ENCODE measurements at regions not wholly inside any gene's neighbourhood (a gene's known extent, or its start where the extent isn't known, plus 50 kb on each side); places are given as distances from the start of the nearest gene placed in this dataset.

DNA sequence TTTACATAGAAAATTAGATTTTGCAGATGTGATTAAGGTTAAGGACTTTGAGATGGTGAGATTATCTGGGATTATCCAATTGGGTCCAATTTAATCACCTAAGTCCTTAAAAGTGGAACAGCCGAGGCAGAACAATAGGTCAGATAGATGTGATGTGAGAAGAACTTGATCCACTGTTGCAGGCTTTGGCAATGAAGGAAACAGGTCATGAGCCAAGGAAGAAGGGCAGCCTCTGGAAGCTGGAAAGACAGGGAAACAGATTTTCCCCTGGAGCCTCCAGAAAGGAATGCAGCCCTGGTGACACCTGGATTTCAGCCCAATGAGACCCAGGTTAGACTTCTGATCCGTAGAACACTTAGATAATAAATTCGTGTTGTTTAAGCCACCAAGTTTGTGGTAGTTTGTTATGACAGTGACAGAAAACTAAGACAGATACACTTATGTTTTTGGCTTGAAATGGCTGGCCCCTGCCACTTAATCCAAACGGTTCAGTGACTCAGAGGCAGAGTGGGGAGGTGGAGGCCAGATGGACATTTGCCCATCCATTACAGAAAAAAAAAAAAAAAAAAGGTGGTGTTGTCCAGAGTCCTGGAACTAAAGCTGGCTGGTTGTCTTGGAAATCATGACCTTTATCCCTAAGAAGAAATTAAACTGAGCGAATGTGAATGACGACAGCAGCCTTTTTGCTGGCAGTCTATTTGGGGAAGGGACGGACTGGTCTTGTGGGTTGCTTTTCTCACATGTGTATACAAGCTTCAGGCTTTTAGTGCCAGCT lies 181.9 kb upstream of the NRXN3 start:
- ATAC-seq (no peak), DNase-seq (ENCODE audit: low read depth, low spot score) (no peak)
- no peak overlapping the region for H3K27ac ChIP-seq (ENCODE audit: low read length)
- TF ChIP-seq TCF7L2 (IDR thresholded peaks at IDR 0.05; ENCODE audit: low read depth, low read length) (no peak), SIN3A (IDR thresholded peaks at IDR 0.05; ENCODE audit: borderline replicate concordance, insufficient read depth, low read depth, low read length) (no peak), POLR2AphosphoS5 (IDR thresholded peaks at IDR 0.05; ENCODE audit: low read depth, low read length) (no peak)
- TF ChIP-seq, protein P1, sequence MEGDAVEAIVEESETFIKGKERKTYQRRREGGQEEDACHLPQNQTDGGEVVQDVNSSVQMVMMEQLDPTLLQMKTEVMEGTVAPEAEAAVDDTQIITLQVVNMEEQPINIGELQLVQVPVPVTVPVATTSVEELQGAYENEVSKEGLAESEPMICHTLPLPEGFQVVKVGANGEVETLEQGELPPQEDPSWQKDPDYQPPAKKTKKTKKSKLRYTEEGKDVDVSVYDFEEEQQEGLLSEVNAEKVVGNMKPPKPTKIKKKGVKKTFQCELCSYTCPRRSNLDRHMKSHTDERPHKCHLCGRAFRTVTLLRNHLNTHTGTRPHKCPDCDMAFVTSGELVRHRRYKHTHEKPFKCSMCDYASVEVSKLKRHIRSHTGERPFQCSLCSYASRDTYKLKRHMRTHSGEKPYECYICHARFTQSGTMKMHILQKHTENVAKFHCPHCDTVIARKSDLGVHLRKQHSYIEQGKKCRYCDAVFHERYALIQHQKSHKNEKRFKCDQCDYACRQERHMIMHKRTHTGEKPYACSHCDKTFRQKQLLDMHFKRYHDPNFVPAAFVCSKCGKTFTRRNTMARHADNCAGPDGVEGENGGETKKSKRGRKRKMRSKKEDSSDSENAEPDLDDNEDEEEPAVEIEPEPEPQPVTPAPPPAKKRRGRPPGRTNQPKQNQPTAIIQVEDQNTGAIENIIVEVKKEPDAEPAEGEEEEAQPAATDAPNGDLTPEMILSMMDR (IDR thresholded peaks at IDR 0.05): no peak
- TF ChIP-seq, protein P2, sequence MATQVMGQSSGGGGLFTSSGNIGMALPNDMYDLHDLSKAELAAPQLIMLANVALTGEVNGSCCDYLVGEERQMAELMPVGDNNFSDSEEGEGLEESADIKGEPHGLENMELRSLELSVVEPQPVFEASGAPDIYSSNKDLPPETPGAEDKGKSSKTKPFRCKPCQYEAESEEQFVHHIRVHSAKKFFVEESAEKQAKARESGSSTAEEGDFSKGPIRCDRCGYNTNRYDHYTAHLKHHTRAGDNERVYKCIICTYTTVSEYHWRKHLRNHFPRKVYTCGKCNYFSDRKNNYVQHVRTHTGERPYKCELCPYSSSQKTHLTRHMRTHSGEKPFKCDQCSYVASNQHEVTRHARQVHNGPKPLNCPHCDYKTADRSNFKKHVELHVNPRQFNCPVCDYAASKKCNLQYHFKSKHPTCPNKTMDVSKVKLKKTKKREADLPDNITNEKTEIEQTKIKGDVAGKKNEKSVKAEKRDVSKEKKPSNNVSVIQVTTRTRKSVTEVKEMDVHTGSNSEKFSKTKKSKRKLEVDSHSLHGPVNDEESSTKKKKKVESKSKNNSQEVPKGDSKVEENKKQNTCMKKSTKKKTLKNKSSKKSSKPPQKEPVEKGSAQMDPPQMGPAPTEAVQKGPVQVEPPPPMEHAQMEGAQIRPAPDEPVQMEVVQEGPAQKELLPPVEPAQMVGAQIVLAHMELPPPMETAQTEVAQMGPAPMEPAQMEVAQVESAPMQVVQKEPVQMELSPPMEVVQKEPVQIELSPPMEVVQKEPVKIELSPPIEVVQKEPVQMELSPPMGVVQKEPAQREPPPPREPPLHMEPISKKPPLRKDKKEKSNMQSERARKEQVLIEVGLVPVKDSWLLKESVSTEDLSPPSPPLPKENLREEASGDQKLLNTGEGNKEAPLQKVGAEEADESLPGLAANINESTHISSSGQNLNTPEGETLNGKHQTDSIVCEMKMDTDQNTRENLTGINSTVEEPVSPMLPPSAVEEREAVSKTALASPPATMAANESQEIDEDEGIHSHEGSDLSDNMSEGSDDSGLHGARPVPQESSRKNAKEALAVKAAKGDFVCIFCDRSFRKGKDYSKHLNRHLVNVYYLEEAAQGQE (IDR thresholded peaks at IDR 0.05; ENCODE audit: insufficient read depth in 1 of 2, low read depth in 2 of 2, low read length in 1 of 2): no peak
- H3K9me3 ChIP-seq (ENCODE audit: control insufficient read depth, insufficient read depth, low read depth, low read length): no peaks in the 10 kb centered on the region
- CTCF ChIA-PET: no interaction called here
- no peaks in the 10 kb centered on the region; the same call in 1 of the 2 replicates for H3K4me1 ChIP-seq (ENCODE audit: control insufficient read depth, insufficient read depth, low read length)
- BruUV-seq (replicated peaks): no TSS peak
- no peaks in the 10 kb centered on the region for H3K36me3 ChIP-seq (ENCODE audit: control insufficient read depth, insufficient read depth, low read length)
- no peaks in the 10 kb centered on the region for H3K27me3 ChIP-seq (ENCODE audit: control insufficient read depth, insufficient read depth, low read length)
- H3K4me3 ChIP-seq (ENCODE audit: low read depth in 2 of 2, low read length in 2 of 2): no peak overlapping the region
- in situ Hi-C loops (cut with HindIII; ENCODE audit: low pct_unique_long_range_greater_than_20kb, low sequenced_read_pairs): no loop called here
- intact Hi-C loops (cut with micrococcal nuclease; ENCODE audit: unreplicated experiment): loop anchor here (10.0 kb wide), 1 partner anchor 123 kb away; no protein-coding TSS in a partner anchor
- POLR2A ChIA-PET: no interaction called here

DNA sequence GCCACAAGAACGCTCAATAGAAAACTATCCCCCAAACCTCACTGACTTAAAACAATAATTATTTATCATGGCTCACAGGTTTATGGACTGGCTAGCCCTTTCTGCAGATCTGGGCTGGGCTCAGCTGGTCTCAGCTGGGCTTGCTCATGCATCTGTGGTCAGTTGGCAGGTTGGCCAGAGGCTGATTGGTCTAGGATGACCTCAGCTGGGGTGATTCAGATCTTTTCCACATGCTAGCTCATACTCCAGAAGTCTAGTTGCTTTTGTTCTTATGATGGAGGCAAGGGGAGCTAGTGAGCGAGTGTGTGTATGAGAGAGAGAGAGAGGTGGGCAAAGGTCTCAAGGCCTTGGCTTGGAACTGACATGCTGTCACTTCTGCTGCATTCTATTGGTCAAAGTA lies 181.2 kb upstream of the NRXN3 start:
- POLR2A ChIA-PET: no interaction called here
- H3K4me3 ChIP-seq (ENCODE audit: low read depth in 2 of 2, low read length in 2 of 2): no peak overlapping the region
- DNase-seq (ENCODE audit: low read depth, low spot score): no peak
- no peak for TF ChIP-seq POLR2AphosphoS5 (IDR thresholded peaks at IDR 0.05; ENCODE audit: low read depth, low read length)
- TF ChIP-seq TCF7L2 (IDR thresholded peaks at IDR 0.05; ENCODE audit: low read depth, low read length): no peak
- TF ChIP-seq, protein P2 (IDR thresholded peaks at IDR 0.05; ENCODE audit: insufficient read depth in 1 of 2, low read depth in 2 of 2, low read length in 1 of 2): no peak
- TF ChIP-seq, protein P1 (IDR thresholded peaks at IDR 0.05): no peak
- TF ChIP-seq SIN3A (IDR thresholded peaks at IDR 0.05; ENCODE audit: borderline replicate concordance, insufficient read depth, low read depth, low read length): no peak
- H3K36me3 ChIP-seq (ENCODE audit: control insufficient read depth, insufficient read depth, low read length): no peaks in the 10 kb centered on the region
- no peaks in the 10 kb centered on the region for H3K9me3 ChIP-seq (ENCODE audit: control insufficient read depth, insufficient read depth, low read depth, low read length)
- H3K4me1 ChIP-seq (ENCODE audit: control insufficient read depth, insufficient read depth, low read length): no peaks in the 10 kb centered on the region; the same call in 1 of the 2 replicates
- no peak for ATAC-seq
- in situ Hi-C loops (cut with HindIII; ENCODE audit: low pct_unique_long_range_greater_than_20kb, low sequenced_read_pairs): no loop called here
- intact Hi-C loops (cut with micrococcal nuclease; ENCODE audit: unreplicated experiment): loop anchor here (10.0 kb wide), 1 partner anchor 124 kb away; no protein-coding TSS in a partner anchor
- CTCF ChIA-PET: no interaction called here
- no peak overlapping the region for H3K27ac ChIP-seq (ENCODE audit: low read length)
- no peaks in the 10 kb centered on the region for H3K27me3 ChIP-seq (ENCODE audit: control insufficient read depth, insufficient read depth, low read length)
- BruUV-seq (replicated peaks): no TSS peak
